ENCODE measurements at regions not wholly inside any gene's neighbourhood (a gene's known extent, or its start where the extent isn't known, plus 50 kb on each side); places are given as distances from the start of the nearest gene placed in this dataset.

DNA sequence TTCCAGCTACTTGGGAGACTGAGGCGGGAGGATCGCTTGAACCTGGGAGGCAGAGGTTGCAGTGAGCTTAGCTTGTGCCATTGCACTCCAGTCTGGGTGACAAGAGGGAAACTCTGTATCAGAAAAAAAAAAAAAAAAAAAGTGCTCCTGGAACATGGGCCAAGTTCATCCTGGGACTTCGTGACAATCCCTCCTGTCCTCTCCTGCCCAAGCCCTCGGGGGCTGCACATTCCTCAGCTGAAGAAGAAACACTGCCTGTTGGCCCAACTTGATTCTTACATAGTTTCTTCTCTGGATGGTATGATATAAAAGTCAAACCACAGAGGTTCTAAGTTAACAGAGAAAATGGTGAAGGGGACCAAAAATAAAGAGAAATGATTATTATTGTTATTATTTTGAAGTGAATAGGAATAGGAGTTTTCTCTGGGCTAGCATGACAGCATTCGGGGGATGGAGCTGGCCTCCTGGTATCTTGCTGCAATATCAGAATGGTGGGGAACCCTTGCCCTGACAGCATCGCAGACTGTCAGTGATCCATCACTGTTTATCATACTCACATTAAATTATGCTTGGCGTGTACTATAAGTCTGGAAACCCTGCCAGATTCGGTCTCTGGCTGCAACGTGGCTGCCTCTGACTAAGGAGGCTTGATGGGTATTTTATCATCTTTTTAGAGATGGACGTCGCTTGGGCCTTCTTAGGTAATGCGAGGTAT, 113.7 kb upstream of the OXGR1 start:
- no peaks in the 10 kb centered on the region for H3K27me3 ChIP-seq (ENCODE audit: insufficient read depth, low read length)
- H4K20me1 ChIP-seq (ENCODE audit: insufficient read depth, low read length) = no peaks in the 10 kb centered on the region
- H3K79me2 ChIP-seq (ENCODE audit: insufficient read depth, low read length) = no peaks in the 10 kb centered on the region
- H3K9me2 ChIP-seq (ENCODE audit: low read depth, low read length) = no peaks in the 10 kb centered on the region
- TF ChIP-seq, protein P1, sequence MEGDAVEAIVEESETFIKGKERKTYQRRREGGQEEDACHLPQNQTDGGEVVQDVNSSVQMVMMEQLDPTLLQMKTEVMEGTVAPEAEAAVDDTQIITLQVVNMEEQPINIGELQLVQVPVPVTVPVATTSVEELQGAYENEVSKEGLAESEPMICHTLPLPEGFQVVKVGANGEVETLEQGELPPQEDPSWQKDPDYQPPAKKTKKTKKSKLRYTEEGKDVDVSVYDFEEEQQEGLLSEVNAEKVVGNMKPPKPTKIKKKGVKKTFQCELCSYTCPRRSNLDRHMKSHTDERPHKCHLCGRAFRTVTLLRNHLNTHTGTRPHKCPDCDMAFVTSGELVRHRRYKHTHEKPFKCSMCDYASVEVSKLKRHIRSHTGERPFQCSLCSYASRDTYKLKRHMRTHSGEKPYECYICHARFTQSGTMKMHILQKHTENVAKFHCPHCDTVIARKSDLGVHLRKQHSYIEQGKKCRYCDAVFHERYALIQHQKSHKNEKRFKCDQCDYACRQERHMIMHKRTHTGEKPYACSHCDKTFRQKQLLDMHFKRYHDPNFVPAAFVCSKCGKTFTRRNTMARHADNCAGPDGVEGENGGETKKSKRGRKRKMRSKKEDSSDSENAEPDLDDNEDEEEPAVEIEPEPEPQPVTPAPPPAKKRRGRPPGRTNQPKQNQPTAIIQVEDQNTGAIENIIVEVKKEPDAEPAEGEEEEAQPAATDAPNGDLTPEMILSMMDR (IDR thresholded peaks at IDR 0.05; ENCODE audit: low read length) = no peak
- TF ChIP-seq EZH2 (IDR thresholded peaks at IDR 0.05; ENCODE audit: borderline replicate concordance, low read length) = no peak
- H3K4me2 ChIP-seq (ENCODE audit: low read length) = no peak overlapping the region
- no peak overlapping the region for H3K9ac ChIP-seq (ENCODE audit: low read length)
- no peak overlapping the region for H2AFZ ChIP-seq (ENCODE audit: low read length)
- no peaks in the 10 kb centered on the region for H3F3A ChIP-seq (ENCODE audit: insufficient read depth, low read length)
- no peaks in the 10 kb centered on the region for H3K36me3 ChIP-seq (ENCODE audit: insufficient read depth, low read length)
- peaks cover 9% of the 10 kb centered on the region for H3K9me3 ChIP-seq (ENCODE audit: low read length)
- H3K27ac ChIP-seq (ENCODE audit: low read depth, low read length, poor library complexity, severe bottlenecking) = no peak overlapping the region
- H3K4me3 ChIP-seq (ENCODE audit: low read depth, low read length, poor library complexity, severe bottlenecking) = no peak overlapping the region
- H3K4me1 ChIP-seq (ENCODE audit: insufficient read depth, low read length, severe bottlenecking) = no peaks in the 10 kb centered on the region

DNA sequence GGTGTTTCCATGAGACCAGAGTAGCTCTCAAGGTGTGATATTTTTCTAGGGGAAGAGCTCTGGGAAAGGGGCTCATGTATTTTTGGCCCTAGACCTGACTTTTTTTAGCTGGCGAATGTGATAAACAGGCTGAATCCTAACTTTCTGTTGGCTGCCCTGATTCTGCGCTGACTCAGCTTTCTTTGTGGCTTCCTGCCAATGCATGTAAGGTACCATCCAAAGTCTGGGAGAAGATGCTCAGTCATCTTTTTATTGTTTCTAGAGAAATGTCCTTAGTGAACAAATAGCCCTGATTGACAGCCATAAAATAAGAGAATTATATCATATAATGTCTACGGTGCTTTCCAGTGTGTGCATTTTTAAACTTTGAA, 113.6 kb upstream of the MBNL2 start:
- Histone ChIP-seq H3K9ac (ENCODE audit: low read length) (no peak overlapping the region), H3K4me1 (ENCODE audit: insufficient read depth, low read length, severe bottlenecking) (no peaks in the 10 kb centered on the region), H2AFZ (ENCODE audit: low read length) (no peak overlapping the region)

DNA sequence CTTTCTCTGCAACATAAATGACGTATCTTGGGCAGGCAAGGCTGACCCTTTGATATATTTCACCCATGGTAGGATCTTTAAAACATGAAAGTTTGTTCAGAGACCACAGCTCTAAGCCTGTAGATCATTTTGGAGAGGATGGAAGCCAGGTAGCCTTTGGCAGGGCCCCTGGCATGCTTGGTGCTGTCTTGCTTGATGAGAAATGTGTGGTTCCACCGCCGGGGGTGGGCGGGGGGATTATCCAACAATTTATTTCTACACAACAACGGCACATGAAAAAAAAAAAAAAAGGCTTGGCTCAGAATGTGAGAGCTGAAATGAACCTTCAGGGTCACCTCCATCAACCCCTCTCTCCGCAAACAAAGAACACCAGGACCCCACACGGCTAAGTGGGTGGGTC, 112.9 kb upstream of the MBNL2 start:
- no peak overlapping the region for H3K4me3 ChIP-seq (ENCODE audit: low read depth, low read length, poor library complexity, severe bottlenecking)
- TF ChIP-seq, protein P1 (IDR thresholded peaks at IDR 0.05; ENCODE audit: low read length) = no peak
- TF ChIP-seq EZH2 (IDR thresholded peaks at IDR 0.05; ENCODE audit: borderline replicate concordance, low read length) = no peak
- no peak overlapping the region for H3K9ac ChIP-seq (ENCODE audit: low read length)
- H3K4me1 ChIP-seq (ENCODE audit: insufficient read depth, low read length, severe bottlenecking) = no peaks in the 10 kb centered on the region
- no peak overlapping the region for H2AFZ ChIP-seq (ENCODE audit: low read length)
- H4K20me1 ChIP-seq (ENCODE audit: insufficient read depth, low read length) = no peaks in the 10 kb centered on the region
- no peaks in the 10 kb centered on the region for H3K36me3 ChIP-seq (ENCODE audit: insufficient read depth, low read length)
- no peaks in the 10 kb centered on the region for H3F3A ChIP-seq (ENCODE audit: insufficient read depth, low read length)
- H3K4me2 ChIP-seq (ENCODE audit: low read length) = no peak overlapping the region
- peaks cover 4% of the 10 kb centered on the region for H3K9me3 ChIP-seq (ENCODE audit: low read length)
- no peaks in the 10 kb centered on the region for H3K27me3 ChIP-seq (ENCODE audit: insufficient read depth, low read length)
- H3K79me2 ChIP-seq (ENCODE audit: insufficient read depth, low read length) = no peaks in the 10 kb centered on the region
- H3K27ac ChIP-seq (ENCODE audit: low read depth, low read length, poor library complexity, severe bottlenecking) = no peak overlapping the region
- H3K9me2 ChIP-seq (ENCODE audit: low read depth, low read length) = no peaks in the 10 kb centered on the region

More for the DNA sequence above, 113.6 kb upstream of the MBNL2 start:
- Histone ChIP-seq H3K79me2 (ENCODE audit: insufficient read depth, low read length) (no peaks in the 10 kb centered on the region), H3K9me3 (ENCODE audit: low read length) (peaks cover 9% of the 10 kb centered on the region), H3K27me3 (ENCODE audit: insufficient read depth, low read length) (no peaks in the 10 kb centered on the region), H4K20me1 (ENCODE audit: insufficient read depth, low read length) (no peaks in the 10 kb centered on the region), H3K36me3 (ENCODE audit: insufficient read depth, low read length) (no peaks in the 10 kb centered on the region), H3K27ac (ENCODE audit: low read depth, low read length, poor library complexity, severe bottlenecking) (no peak overlapping the region), H3K4me2 (ENCODE audit: low read length) (no peak overlapping the region), H3K9me2 (ENCODE audit: low read depth, low read length) (no peaks in the 10 kb centered on the region), H3K4me3 (ENCODE audit: low read depth, low read length, poor library complexity, severe bottlenecking) (no peak overlapping the region), H3F3A (ENCODE audit: insufficient read depth, low read length) (no peaks in the 10 kb centered on the region)
- TF ChIP-seq, protein P1 (IDR thresholded peaks at IDR 0.05; ENCODE audit: low read length) = no peak
- TF ChIP-seq EZH2 (IDR thresholded peaks at IDR 0.05; ENCODE audit: borderline replicate concordance, low read length) = no peak
